Right lobe of liver (tissue), 6 donors: ENCODE measurements at regions not wholly inside any gene's neighbourhood (a gene's known extent, or its start where the extent isn't known, plus 50 kb on each side); places are given as distances from the start of the nearest gene placed in this dataset.

Experiments
- ATAC-seq, 4 donors: fragments of 200-7000 bp; cut with Tn5 transposase; one replicate each; pipeline ENCODE4 v1.9.1; 2020; ENCODE audit warnings: mild to moderate bottlenecking in 4 of 4, moderate library complexity in 4 of 4
- DNase-seq, 3 donors: peaks; one replicate each; pipeline ENCODE4 v3.0.0-alpha.2; 2020
- H3K27ac ChIP-seq, 3 donors: fragments of 200-600 bp; one replicate each; pipeline ENCODE4 v1.8.0; 2022
- H3K27me3 ChIP-seq, 2 donors: fragments of 200-600 bp; one replicate each; pipeline ENCODE4 v1.8.0; 2022
- H3K36me3 ChIP-seq, 4 donors: fragments of 200-600 bp; sonication (generic) in 1 of 4; one replicate each; pipeline versions ENCODE4 v1.5.1 to v1.8.0; 2017 to 2022; ENCODE audit warnings: control low read depth in 1 of 4
- H3K4me1 ChIP-seq, 4 donors: fragments of 200-600 bp; sonication (generic) in 1 of 4; one replicate each; pipeline versions ENCODE4 v1.5.1 to v1.8.0; 2017 to 2022; ENCODE audit warnings: control low read depth in 1 of 4
- H3K4me3 ChIP-seq, 3 donors: fragments of 200-600 bp; one replicate each; pipeline ENCODE4 v1.8.0; 2022
- H3K9me3 ChIP-seq, 4 donors: fragments of 200-600 bp; sonication (generic) in 1 of 4; one replicate each; pipeline versions ENCODE4 v1.5.1 to v1.8.0; 2017 to 2022; ENCODE audit warnings: control low read depth in 1 of 4
- CTCF ChIP-seq, 4 donors: fragments of 200-600 bp in 3 of 4; fragments of 450-650 bp in 1 of 4; IDR thresholded peaks; one replicate each; pipeline versions ENCODE4 v1.5.1 to v1.8.0; 2016 to 2022; ENCODE audit warnings: antibody characterized with exemption in 4 of 4, mild to moderate bottlenecking in 2 of 4
- POLR2A ChIP-seq: fragments of 450-650 bp; IDR thresholded peaks from one replicate; pipeline ENCODE4 v1.6.1; 2017; ENCODE audit warnings: antibody characterized with exemption, mild to moderate bottlenecking
- WGBS: methylation state at CpG from one replicate; pipeline ENCODE4 v1.1.6; 2018; ENCODE audit warnings: low coverage, low lambda C conversion rate; ENCODE audit not compliant: insufficient coverage; ENCODE audit errors: missing lambda C conversion rate; 5-methylcytosine and 5-hydroxymethylcytosine counted together
- intact Hi-C, 2 donors: fragments of 100-400 bp; cut with DNase I; formaldehyde crosslinking; loops; one replicate each; pipeline versions ENCODE4 v1.11.2 to v1.14.1; 2022
- donor health status: DM: no; HTN: yes; CAD: no.
- donor health status: DM: no; HTN: no; CAD: no.
- donor health status: DM: no; HTN: no; CAD: no.
- donor health status: DM: no; HTN: yes; CAD: no.
- donor health status: DM: no; HTN: yes; CAD: no.

GRCh38 chr16:59124056-59124455 is 389.9 kb upstream of the GOT2 start:
- no peak for DNase-seq
- 80% methylated on average over 2 of the region's 2 CpGs for WGBS

GRCh38 chr16:59123479-59123878 is 389.4 kb upstream of the GOT2 start:
- Histone ChIP-seq H3K27me3 (no peaks in the 10 kb centered on the region), H3K4me3 (no peak overlapping the region), H3K36me3 (no peaks in the 10 kb centered on the region), H3K9me3 (no peaks in the 10 kb centered on the region), H3K27ac (no peak overlapping the region), H3K4me1 (no peaks in the 10 kb centered on the region)
- intact Hi-C loops, result no loop called here
- no peak for TF ChIP-seq POLR2A
- TF ChIP-seq CTCF (IDR thresholded peaks at IDR 0.05), result no peak
- ATAC-seq (no peak), DNase-seq (no peak)
- 69% methylated on average over 1 of the region's 1 CpG for WGBS

More at GRCh38 chr16:59124056-59124455, 389.9 kb upstream of the GOT2 start:
- Histone ChIP-seq H3K27ac (no peak overlapping the region), H3K4me3 (no peak overlapping the region), H3K27me3 (no peaks in the 10 kb centered on the region), H3K4me1 (no peaks in the 10 kb centered on the region), H3K9me3 (no peaks in the 10 kb centered on the region), H3K36me3 (no peaks in the 10 kb centered on the region)
- TF ChIP-seq CTCF (IDR thresholded peaks at IDR 0.05) (no peak), POLR2A (no peak)
- no peak for ATAC-seq
- intact Hi-C loops, result no loop called here

- DNase-seq (no peak), ATAC-seq (no peak)
- H3K36me3 ChIP-seq, result no peaks in the 10 kb centered on the region
- no peaks in the 10 kb centered on the region for H3K4me1 ChIP-seq
- intact Hi-C loops, result no loop called here
- WGBS, result 20% methylated on average over 2 of the region's 2 CpGs
- no peak overlapping the region for H3K4me3 ChIP-seq
- no peak overlapping the region for H3K27ac ChIP-seq
- H3K27me3 ChIP-seq, result no peaks in the 10 kb centered on the region
- TF ChIP-seq CTCF (IDR thresholded peaks at IDR 0.05), result no peak
- TF ChIP-seq POLR2A, result no peak
- no peaks in the 10 kb centered on the region for H3K9me3 ChIP-seq
Observed at GRCh38 chr16:59122262-59122537, 388.1 kb upstream of the GOT2 start.

- Histone ChIP-seq H3K9me3 (no peaks in the 10 kb centered on the region), H3K27me3 (no peaks in the 10 kb centered on the region), H3K36me3 (no peaks in the 10 kb centered on the region), H3K4me3 (no peak overlapping the region), H3K27ac (no peak overlapping the region), H3K4me1 (no peaks in the 10 kb centered on the region)
- no peak for ATAC-seq
- TF ChIP-seq POLR2A (no peak), CTCF (IDR thresholded peaks at IDR 0.05) (no peak)
- DNase-seq, result no peak
- intact Hi-C loops, result no loop called here
Observed at GRCh38 chr16:59121411-59122261, 387.5 kb upstream of the GOT2 start.

- TF ChIP-seq CTCF (IDR thresholded peaks at IDR 0.05) (no peak), POLR2A (no peak)
Observed at GRCh38 chr16:59116744-59117143, 382.6 kb upstream of the GOT2 start.

More at GRCh38 chr16:59116744-59117143, 382.6 kb upstream of the GOT2 start:
- Histone ChIP-seq H3K27ac (no peak overlapping the region), H3K27me3 (no peaks in the 10 kb centered on the region), H3K36me3 (no peaks in the 10 kb centered on the region), H3K9me3 (no peaks in the 10 kb centered on the region), H3K4me1 (no peaks in the 10 kb centered on the region), H3K4me3 (no peak overlapping the region)
- intact Hi-C loops, result no loop called here
- ATAC-seq, result no peak
- 15% methylated on average over 2 of the region's 2 CpGs for WGBS
- DNase-seq, result no peak
